Heart left ventricle (tissue), 13 donors: ENCODE measurements at regions not wholly inside any gene's neighbourhood (a gene's known extent, or its start where the extent isn't known, plus 50 kb on each side); places are given as distances from the start of the nearest gene placed in this dataset.

ENCODE experiments used
- CTCF ChIP-seq, 12 donors: fragments of 200-600 bp; sonication (generic) in 4 of 12; IDR thresholded peaks; one replicate each; pipeline versions ENCODE4 v1.5.0 to v1.8.0; 2018 to 2022; ENCODE audit warnings: antibody characterized with exemption in 12 of 12, mild to moderate bottlenecking in 5 of 12
- POLR2A ChIP-seq, 2 donors: fragments of 450-650 bp; IDR thresholded peaks; one replicate each; pipeline ENCODE4 v1.6.1; 2017; ENCODE audit warnings: antibody characterized with exemption in 2 of 2, mild to moderate bottlenecking in 2 of 2, moderate library complexity in 2 of 2
- donor health status: ischemic (EF 13 %, LVEDD 7.1; RV severe dilation, severe dysfunction).
- donor health status: DM: no; HTN: yes; CAD: no.
- donor health status: DM: no; HTN: no; CAD: no.
- donor health status: ischemic (EF 25% LVEDD 6.9; RV normal size, moderate dysfunction).
- donor health status: ischemic (EF 25% LVEDD 5.7; RV mildly dilated, moderate dysfunction).
- donor health status: ischemic (EF 35%, LVEDD 5.7; RV mildly dilated, moderate dysfunction).
- donor health status: nonischemic (EF 11% LVEDD 7.7; RV severe dilation, severe dysfunction).
- donor health status: DM: yes; HTN: yes; CAD: no.
- donor health status: PGD.
- donor health status: ischemic (EF 29% LVEDD 5.4; RV normal size, mild dysfunction).
- donor health status: nonischemic (EF 23%, LVEDD 6.1; RV moderate dilation, normal function).

GRCh38 chr15:55084216-55084615, 112.5 kb downstream of the RSL24D1 start:
- TF ChIP-seq CTCF (IDR thresholded peaks at IDR 0.05), result no peak
- no peak for TF ChIP-seq POLR2A (IDR thresholded peaks at IDR 0.05)
